GM21825 (cell line): ENCODE measurements at regions not wholly inside any gene's neighbourhood (a gene's known extent, or its start where the extent isn't known, plus 50 kb on each side); places are given as distances from the start of the nearest gene placed in this dataset.
"Not testable (repeated sequence)": the region's sequence is repeated elsewhere in the genome, so short reads cannot be mapped to it uniquely, and the experiment has no call there.

ENCODE experiments used
- ATAC-seq: cut with Tn5 transposase; IDR thresholded peaks from one replicate; pipeline ENCODE4 v1.9.1; 2021; ENCODE audit warnings: mild to moderate bottlenecking, moderate library complexity; ENCODE audit not compliant: unreplicated experiment

- ATAC-seq: no peak
These were observed 101.7 kb upstream of the GATA6 start for GRCh38 chr18:22067682-22068081.

- not testable (repeated sequence) for ATAC-seq
These were observed 100.6 kb upstream of the GATA6 start for GRCh38 chr18:22068784-22069183.

- ATAC-seq: no peak
These were observed 99.5 kb upstream of the GATA6 start for GRCh38 chr18:22069916-22070315.

GRCh38 chr18:22073411-22073810 is 96.0 kb upstream of the GATA6 start:
- ATAC-seq: no peak

- no peak for ATAC-seq
These were observed 94.9 kb upstream of the GATA6 start for GRCh38 chr18:22074282-22075070.

GRCh38 chr18:22080035-22080434 is 89.4 kb upstream of the GATA6 start:
- no peak for ATAC-seq

GRCh38 chr18:22082408-22082807 is 87.0 kb upstream of the GATA6 start:
- ATAC-seq: no peak

GRCh38 chr18:22084547-22084946 is 84.8 kb upstream of the GATA6 start:
- no peak for ATAC-seq

GRCh38 chr18:22086973-22087372 is 82.4 kb upstream of the GATA6 start:
- ATAC-seq: no peak

GRCh38 chr18:22088029-22088428 is 81.4 kb upstream of the GATA6 start:
- no peak for ATAC-seq

GRCh38 chr18:22088996-22089640 is 80.3 kb upstream of the GATA6 start:
- no peak for ATAC-seq

GRCh38 chr18:22091341-22091740 is 78.0 kb upstream of the GATA6 start:
- ATAC-seq: no peak

- ATAC-seq: no peak
These were observed 75.5 kb upstream of the GATA6 start for GRCh38 chr18:22093731-22094357.

GRCh38 chr18:22094358-22094734 is 75.0 kb upstream of the GATA6 start:
- ATAC-seq: no peak

GRCh38 chr18:22098563-22098989 is 70.8 kb upstream of the GATA6 start:
- ATAC-seq: no peak

- ATAC-seq: no peak
These were observed 69.5 kb upstream of the GATA6 start for GRCh38 chr18:22099925-22100324.

GRCh38 chr18:22101731-22102130 is 67.7 kb upstream of the GATA6 start:
- ATAC-seq: no peak

GRCh38 chr18:22102953-22103646 is 66.3 kb upstream of the GATA6 start:
- ATAC-seq: no peak

GRCh38 chr18:22103647-22104031 is 65.8 kb upstream of the GATA6 start:
- no peak for ATAC-seq

GRCh38 chr18:22106536-22107292 is 62.7 kb upstream of the GATA6 start:
- no peak for ATAC-seq

- no peak for ATAC-seq
These were observed 60.7 kb upstream of the GATA6 start for GRCh38 chr18:22108674-22109073.
